IPS-18a (cell line): ENCODE measurements at regions not wholly inside any gene's neighbourhood (a gene's known extent, or its start where the extent isn't known, plus 50 kb on each side); places are given as distances from the start of the nearest gene placed in this dataset.

ENCODE experiments used
- H3K27ac ChIP-seq: one replicate; pipeline ENCODE4 v1.5.1; 2013; ENCODE audit warnings: low read length
- H3K27me3 ChIP-seq: one replicate; pipeline ENCODE4 v1.6.1; 2013; ENCODE audit warnings: mild to moderate bottlenecking, low read length; ENCODE audit not compliant: control insufficient read depth, insufficient read depth
- H3K36me3 ChIP-seq: one replicate; pipeline ENCODE4 v1.6.1; 2013; ENCODE audit warnings: low read depth, low read length; ENCODE audit not compliant: control insufficient read depth
- H3K4me1 ChIP-seq: one replicate; pipeline ENCODE4 v1.6.1; 2013; ENCODE audit warnings: low read depth, low read length; ENCODE audit not compliant: control insufficient read depth
- H3K4me3 ChIP-seq: one replicate; pipeline ENCODE4 v1.5.1; 2013; ENCODE audit warnings: low read length
- H3K9ac ChIP-seq: one replicate; pipeline ENCODE4 v1.6.1; 2013; ENCODE audit warnings: mild to moderate bottlenecking, low read length, moderate library complexity
- H3K9me3 ChIP-seq: one replicate; pipeline ENCODE4 v1.6.1; 2013; ENCODE audit warnings: low read depth, low read length; ENCODE audit not compliant: control insufficient read depth

DNA sequence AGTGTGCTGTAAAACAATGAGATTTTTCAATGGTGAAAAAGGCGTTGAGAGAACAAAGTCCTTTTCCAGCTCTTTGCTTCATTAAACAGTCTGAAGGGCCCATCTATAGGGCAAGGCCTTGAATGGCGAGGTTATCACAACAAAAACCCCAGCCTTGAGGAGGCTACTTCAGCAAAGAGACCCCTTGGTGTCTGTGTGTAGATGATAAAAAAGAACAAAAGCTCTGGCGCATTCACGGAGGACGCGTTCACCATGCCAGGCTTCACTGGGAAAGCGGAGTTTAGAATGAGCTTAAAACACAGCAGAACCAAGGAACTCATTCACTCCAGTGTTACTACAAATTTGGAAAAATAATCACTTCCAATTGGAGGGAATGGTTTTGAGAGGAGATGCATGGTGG is 530.0 kb upstream of the ARGLU1 start:
- Histone ChIP-seq H3K27me3 (no peaks in the 10 kb centered on the region), H3K9me3 (no peaks in the 10 kb centered on the region), H3K36me3 (no peaks in the 10 kb centered on the region), H3K9ac (no peak overlapping the region), H3K27ac (no peak overlapping the region), H3K4me3 (no peak overlapping the region), H3K4me1 (peaks cover 4% of the 10 kb centered on the region)

DNA sequence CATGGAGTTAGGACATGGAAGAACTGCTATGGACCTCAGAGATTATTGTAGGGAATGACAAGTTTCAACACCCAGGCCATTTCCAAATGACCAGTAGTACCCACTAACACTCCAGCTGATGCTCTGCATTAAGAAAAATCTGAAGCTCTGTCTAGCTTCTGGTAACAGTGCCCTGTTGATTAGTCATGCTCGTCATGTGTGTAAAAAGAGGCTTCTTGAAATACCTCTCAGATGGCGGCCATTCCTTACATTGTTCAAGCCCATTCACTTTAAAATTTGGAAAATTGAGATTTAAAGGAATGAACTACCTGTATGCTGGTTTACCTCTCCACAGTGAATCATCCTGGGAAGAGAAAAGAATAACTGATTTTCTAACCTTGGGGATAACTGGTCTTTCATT is 527.9 kb upstream of the ARGLU1 start:
- Histone ChIP-seq H3K4me3 (no peak overlapping the region), H3K4me1 (peaks cover 4% of the 10 kb centered on the region), H3K9me3 (no peaks in the 10 kb centered on the region), H3K27ac (no peak overlapping the region), H3K9ac (no peak overlapping the region), H3K27me3 (no peaks in the 10 kb centered on the region), H3K36me3 (no peaks in the 10 kb centered on the region)

DNA sequence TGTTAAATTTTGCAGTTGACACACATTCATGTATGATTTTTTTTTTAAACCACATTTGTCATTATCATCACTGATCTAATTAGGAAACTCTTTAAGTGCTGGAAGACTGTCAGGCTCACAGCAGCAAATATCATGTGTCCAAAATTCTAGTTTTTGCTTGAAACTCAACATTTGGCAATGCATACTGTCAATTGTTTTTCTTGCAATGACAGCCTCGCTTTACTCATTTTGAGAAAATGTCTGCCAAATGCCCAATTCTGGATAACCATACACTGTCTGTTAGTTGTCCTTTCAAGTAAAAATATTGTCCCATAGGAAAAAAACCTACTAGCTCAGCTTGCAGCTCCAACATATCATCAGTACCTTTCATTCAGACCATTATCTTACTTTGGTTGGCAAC is 523.9 kb upstream of the ARGLU1 start:
- H3K9me3 ChIP-seq: no peaks in the 10 kb centered on the region
- H3K27ac ChIP-seq: no peak overlapping the region
- no peaks in the 10 kb centered on the region for H3K36me3 ChIP-seq
- no peak overlapping the region for H3K4me3 ChIP-seq
- H3K27me3 ChIP-seq: no peaks in the 10 kb centered on the region
- no peak overlapping the region for H3K9ac ChIP-seq
- H3K4me1 ChIP-seq: peaks cover 1% of the 10 kb centered on the region

- Histone ChIP-seq H3K27me3 (no peaks in the 10 kb centered on the region), H3K9me3 (no peaks in the 10 kb centered on the region), H3K36me3 (no peaks in the 10 kb centered on the region), H3K27ac (no peak overlapping the region), H3K4me3 (no peak overlapping the region), H3K9ac (no peak overlapping the region), H3K4me1 (peaks cover 4% of the 10 kb centered on the region)
These were observed 523.5 kb upstream of the ARGLU1 start for GRCh38 chr13:107091428-107091827.

DNA sequence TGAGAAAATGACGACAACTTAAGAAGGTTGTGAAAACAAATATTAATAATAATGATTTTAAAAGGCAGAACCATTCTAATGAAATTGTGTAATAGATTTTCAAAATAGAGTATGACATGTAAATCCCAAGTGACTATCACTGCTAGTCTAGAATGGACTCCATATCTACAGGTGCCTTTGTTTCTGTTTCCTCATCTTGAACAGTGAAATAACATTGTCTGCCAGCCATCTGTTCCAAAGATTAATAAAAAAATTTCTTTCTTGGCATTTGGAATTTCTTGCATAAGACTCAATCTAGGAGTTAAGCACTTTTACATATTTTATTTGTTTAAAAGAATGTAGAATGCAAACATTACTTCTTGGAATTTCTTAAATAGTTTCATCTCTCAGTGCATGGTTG is 520.1 kb upstream of the ARGLU1 start:
- Histone ChIP-seq H3K36me3 (no peaks in the 10 kb centered on the region), H3K9ac (no peak overlapping the region), H3K27me3 (no peaks in the 10 kb centered on the region), H3K4me3 (no peak overlapping the region), H3K27ac (no peak overlapping the region), H3K4me1 (peaks cover 4% of the 10 kb centered on the region), H3K9me3 (no peaks in the 10 kb centered on the region)

DNA sequence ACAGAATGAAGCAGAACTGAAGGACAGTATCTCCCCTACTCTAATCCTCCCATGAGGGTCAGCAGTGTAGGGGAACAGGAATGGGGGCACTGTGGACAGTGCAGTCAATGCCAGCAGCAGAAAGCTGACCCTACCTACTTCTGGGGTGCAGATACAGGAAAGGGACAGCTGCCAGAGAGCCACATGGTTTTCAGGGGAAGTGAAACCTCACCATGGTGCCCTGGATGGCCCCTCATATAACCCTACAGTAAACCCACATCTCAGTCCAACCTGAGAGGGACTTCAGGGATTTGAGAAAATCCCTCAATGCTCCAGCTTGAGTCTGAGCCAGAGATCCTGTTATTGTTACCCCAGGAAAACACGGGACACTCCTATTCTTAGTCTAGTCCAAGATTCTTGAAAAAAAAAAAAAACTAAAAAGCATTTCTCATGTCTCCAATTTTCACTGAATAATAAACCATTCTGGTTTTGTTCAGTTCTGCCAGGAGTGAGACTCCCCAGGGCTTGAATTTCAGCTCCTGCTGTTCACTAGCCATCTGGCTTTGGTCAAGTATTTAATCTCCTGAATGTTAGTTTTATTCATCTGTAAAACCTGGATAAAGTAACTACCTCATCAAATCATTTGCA is 511.6 kb upstream of the ARGLU1 start:
- no peaks in the 10 kb centered on the region for H3K27me3 ChIP-seq
- no peak overlapping the region for H3K9ac ChIP-seq
- H3K9me3 ChIP-seq: no peaks in the 10 kb centered on the region
- no peaks in the 10 kb centered on the region for H3K4me1 ChIP-seq
- H3K36me3 ChIP-seq: no peaks in the 10 kb centered on the region
- H3K4me3 ChIP-seq: no peak overlapping the region
- no peak overlapping the region for H3K27ac ChIP-seq

GRCh38 chr13:107078229-107078765 is 510.4 kb upstream of the ARGLU1 start:
- Histone ChIP-seq H3K27ac (no peak overlapping the region), H3K4me1 (no peaks in the 10 kb centered on the region), H3K9ac (no peak overlapping the region), H3K27me3 (no peaks in the 10 kb centered on the region), H3K4me3 (no peak overlapping the region), H3K9me3 (no peaks in the 10 kb centered on the region), H3K36me3 (no peaks in the 10 kb centered on the region)

- Histone ChIP-seq H3K4me1 (no peaks in the 10 kb centered on the region), H3K9me3 (no peaks in the 10 kb centered on the region), H3K36me3 (no peaks in the 10 kb centered on the region), H3K27me3 (no peaks in the 10 kb centered on the region), H3K9ac (no peak overlapping the region), H3K27ac (no peak overlapping the region), H3K4me3 (no peak overlapping the region)
These were observed 508.9 kb upstream of the ARGLU1 start for GRCh38 chr13:107076801-107077200.

- Histone ChIP-seq H3K4me1 (no peaks in the 10 kb centered on the region), H3K36me3 (no peaks in the 10 kb centered on the region), H3K27me3 (no peaks in the 10 kb centered on the region), H3K27ac (no peak overlapping the region), H3K9me3 (no peaks in the 10 kb centered on the region), H3K4me3 (no peak overlapping the region), H3K9ac (no peak overlapping the region)
These were observed 507.6 kb upstream of the ARGLU1 start for GRCh38 chr13:107075576-107075975.

GRCh38 chr13:107070792-107071191 is 502.9 kb upstream of the ARGLU1 start:
- no peak overlapping the region for H3K27ac ChIP-seq
- no peak overlapping the region for H3K4me3 ChIP-seq
- H3K27me3 ChIP-seq: no peaks in the 10 kb centered on the region
- no peaks in the 10 kb centered on the region for H3K36me3 ChIP-seq
- no peaks in the 10 kb centered on the region for H3K4me1 ChIP-seq
- no peak overlapping the region for H3K9ac ChIP-seq
- no peaks in the 10 kb centered on the region for H3K9me3 ChIP-seq

GRCh38 chr13:107069108-107069776 is 501.3 kb upstream of the ARGLU1 start:
- H3K4me3 ChIP-seq: no peak overlapping the region
- H3K9me3 ChIP-seq: no peaks in the 10 kb centered on the region
- no peaks in the 10 kb centered on the region for H3K36me3 ChIP-seq
- H3K9ac ChIP-seq: no peak overlapping the region
- no peaks in the 10 kb centered on the region for H3K4me1 ChIP-seq
- H3K27ac ChIP-seq: no peak overlapping the region
- no peaks in the 10 kb centered on the region for H3K27me3 ChIP-seq

DNA sequence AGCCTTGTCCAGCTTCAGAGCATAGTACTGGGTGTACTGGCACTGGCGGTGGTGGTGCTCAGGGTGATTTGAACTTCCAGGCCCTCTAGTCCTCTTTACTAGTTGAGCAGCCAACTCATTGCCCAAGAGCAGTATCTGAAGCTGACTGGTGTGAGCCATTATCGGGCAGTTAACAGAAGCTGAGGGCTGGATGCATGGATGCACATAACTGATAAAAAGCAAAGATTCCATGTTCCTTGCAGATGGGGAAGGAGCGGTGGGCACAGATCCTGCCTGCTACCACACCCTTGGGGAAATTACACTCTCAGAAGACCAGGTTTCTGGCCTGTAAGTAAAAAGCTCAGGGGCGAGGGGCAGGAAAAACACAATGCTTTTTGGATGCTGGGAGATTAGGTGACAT is 499.4 kb upstream of the ARGLU1 start:
- no peak overlapping the region for H3K27ac ChIP-seq
- H3K27me3 ChIP-seq: no peaks in the 10 kb centered on the region
- no peaks in the 10 kb centered on the region for H3K9me3 ChIP-seq
- H3K4me1 ChIP-seq: no peaks in the 10 kb centered on the region
- no peak overlapping the region for H3K9ac ChIP-seq
- H3K36me3 ChIP-seq: no peaks in the 10 kb centered on the region
- H3K4me3 ChIP-seq: no peak overlapping the region
